CD14-positive monocyte (primary cell): ENCODE measurements at regions not wholly inside any gene's neighbourhood (a gene's known extent, or its start where the extent isn't known, plus 50 kb on each side); places are given as distances from the start of the nearest gene placed in this dataset.

Experiments
- DNase-seq, 3 donors: peaks; one replicate each; pipeline ENCODE4 v3.0.0-alpha.2; 2011 to 2022
- H2AFZ ChIP-seq: 2 replicates; pipeline ENCODE4 v1.6.0; 2012; ENCODE audit warnings: mild to moderate bottlenecking, low read depth, low read length, inconsistent platforms; ENCODE audit not compliant: insufficient read depth, poor library complexity, severe bottlenecking
- H3K27ac ChIP-seq, 2 donors: 1 replicate in 1 of 2; 2 replicates in 1 of 2; pipeline ENCODE4 v1.5.1; 2012 to 2013; ENCODE audit warnings: low read length in 2 of 2, control low read depth in 1 of 2, inconsistent platforms in 1 of 2, low read depth in 1 of 2, mild to moderate bottlenecking in 1 of 2
- H3K27me3 ChIP-seq, 2 donors: one replicate each; pipeline versions ENCODE4 v1.6.0 to v1.6.1; 2011 to 2013; ENCODE audit warnings: low read length in 2 of 2; ENCODE audit not compliant: control insufficient read depth in 2 of 2, insufficient read depth in 2 of 2
- H3K36me3 ChIP-seq, 2 donors: replicated peaks in 1 of 2; 1 replicate in 1 of 2; 2 replicates in 1 of 2; pipeline versions ENCODE4 v1.5.1 to v1.6.1; 2012 to 2013; ENCODE audit warnings: low read length in 2 of 2, control low read depth in 1 of 2, inconsistent platforms in 1 of 2, mild to moderate bottlenecking in 1 of 2; ENCODE audit not compliant: insufficient read depth in 2 of 2, control insufficient read depth in 1 of 2
- H3K4me1 ChIP-seq, 2 donors: 1 replicate in 1 of 2; 2 replicates in 1 of 2; pipeline versions ENCODE4 v1.5.1 to v1.6.1; 2012 to 2013; ENCODE audit warnings: low read length in 2 of 2, control low read depth in 1 of 2, inconsistent platforms in 1 of 2, mild to moderate bottlenecking in 1 of 2, moderate library complexity in 1 of 2; ENCODE audit not compliant: insufficient read depth in 2 of 2, control insufficient read depth in 1 of 2
- H3K4me2 ChIP-seq: replicated peaks from 2 replicates; pipeline ENCODE3; 2012; ENCODE audit warnings: low read length, moderate library complexity, mild to moderate bottlenecking; ENCODE audit not compliant: poor library complexity, severe bottlenecking; ENCODE audit errors: extremely low read depth
- H3K4me3 ChIP-seq, 3 experiments: fragments of 200-600 bp in 1 of 3; sonication (generic) in 1 of 3; replicated peaks in 1 of 3; 1 replicate in 2 of 3; 2 replicates in 1 of 3; pipeline ENCODE4 v1.5.1; 2011 to 2013; ENCODE audit warnings: low read length in 3 of 3, mild to moderate bottlenecking in 3 of 3, control low read depth in 2 of 3, low read depth in 2 of 3, inconsistent platforms in 1 of 3, moderate library complexity in 1 of 3
- H3K79me2 ChIP-seq: 2 replicates; pipeline ENCODE4 v1.6.0; 2012; ENCODE audit warnings: mild to moderate bottlenecking, control low read depth, inconsistent platforms, low read length, moderate library complexity; ENCODE audit not compliant: insufficient read depth
- H3K9ac ChIP-seq: 2 replicates; pipeline ENCODE4 v1.6.0; 2017; ENCODE audit warnings: low read length, mild to moderate bottlenecking; ENCODE audit not compliant: insufficient read depth, poor library complexity, severe bottlenecking
- H3K9me3 ChIP-seq, 2 donors: replicated peaks in 1 of 2; 1 replicate in 1 of 2; 2 replicates in 1 of 2; pipeline versions ENCODE4 v1.5.1 to v1.6.1; 2012 to 2013; ENCODE audit warnings: low read length in 2 of 2, control low read depth in 1 of 2; ENCODE audit not compliant: control insufficient read depth in 1 of 2, insufficient read depth in 1 of 2
- H4K20me1 ChIP-seq: 2 replicates; pipeline ENCODE4 v1.6.0; 2012; ENCODE audit warnings: mild to moderate bottlenecking, low read length, control low read depth, moderate library complexity; ENCODE audit not compliant: insufficient read depth
- H3K27ac Mint-ChIP-seq, 7 donors: one replicate each; pipeline ENCODE4 v1.8.0; 2020; ENCODE audit warnings: mild to moderate bottlenecking in 7 of 7, mixed read lengths in 7 of 7, moderate library complexity in 6 of 7, inconsistent platforms in 2 of 7
- H3K27me3 Mint-ChIP-seq, 3 donors: one replicate each; pipeline ENCODE4 v1.8.0; 2021 to 2022; ENCODE audit warnings: low read depth in 3 of 3, mild to moderate bottlenecking in 3 of 3, mixed read lengths in 3 of 3, moderate library complexity in 3 of 3, inconsistent platforms in 1 of 3
- H3K36me3 Mint-ChIP-seq, 2 donors: one replicate each; pipeline ENCODE4 v1.8.0; 2020; ENCODE audit warnings: mixed read lengths in 2 of 2, inconsistent platforms in 1 of 2, mild to moderate bottlenecking in 1 of 2
- H3K4me1 Mint-ChIP-seq: one replicate; pipeline ENCODE4 v1.8.0; 2020; ENCODE audit warnings: mild to moderate bottlenecking, mixed read lengths
- H3K4me3 Mint-ChIP-seq, 2 donors: one replicate each; pipeline ENCODE4 v1.8.0; 2020; ENCODE audit warnings: mild to moderate bottlenecking in 2 of 2, mixed read lengths in 2 of 2, moderate library complexity in 1 of 2
- H3K9me3 Mint-ChIP-seq, 7 donors: one replicate each; pipeline ENCODE4 v1.8.0; 2020 to 2022; ENCODE audit warnings: mixed read lengths in 7 of 7, mild to moderate bottlenecking in 6 of 7, moderate library complexity in 6 of 7, inconsistent platforms in 2 of 7
- CTCF ChIP-seq: fragments of 200-600 bp; IDR thresholded peaks from one replicate; pipeline ENCODE4 v1.8.0; 2022; ENCODE audit warnings: antibody characterized with exemption, mild to moderate bottlenecking
- WGBS: methylation state at CpG from one replicate; pipeline ENCODE4 v1.1.5; 2013; ENCODE audit warnings: missing lambda C conversion rate; ENCODE audit not compliant: insufficient coverage; 5-methylcytosine and 5-hydroxymethylcytosine counted together
- intact Hi-C, 2 donors: fragments of 100-400 bp; cut with micrococcal nuclease; formaldehyde crosslinking; loops; one replicate each; pipeline versions ENCODE4 v1.15.0 to v1.15.1; 2023

GRCh38 chr22:44381761-44382115 is 69.0 kb upstream of the SHISAL1 start:
- Histone ChIP-seq H4K20me1 (no peaks in the 10 kb centered on the region), H3K27me3 (peaks cover 0 to 2% of the 10 kb centered on the region in 2 donors), H3K36me3 (no peaks in the 10 kb centered on the region), H3K4me2 (no peak overlapping the region), H3K9ac (no peak overlapping the region), H3K79me2 (no peaks in the 10 kb centered on the region), H3K4me3 (no peak overlapping the region), H3K9me3 (peaks cover 4% of the 10 kb centered on the region in 2 donors), H3K4me1 (no peaks in the 10 kb centered on the region), H2AFZ (no peak overlapping the region), H3K27ac (no peak overlapping the region)
- no peak overlapping the region for H3K27ac Mint-ChIP-seq
- DNase-seq = no peak
- H3K4me1 Mint-ChIP-seq = no peaks in the 10 kb centered on the region
- no peak overlapping the region for H3K4me3 Mint-ChIP-seq
- intact Hi-C loops = no loop called here
- WGBS = 80% methylated on average over 2 of the region's 3 CpGs
- H3K9me3 Mint-ChIP-seq = peaks cover 2 to 10% (median 8%) of the 10 kb centered on the region in 7 donors
- H3K27me3 Mint-ChIP-seq = peaks cover 6 to 10% (median 7%) of the 10 kb centered on the region in 3 donors
- no peak for TF ChIP-seq CTCF
- H3K36me3 Mint-ChIP-seq = no peaks in the 10 kb centered on the region

GRCh38 chr22:44380756-44381486 is 68.2 kb upstream of the SHISAL1 start:
- H3K4me1 Mint-ChIP-seq = no peaks in the 10 kb centered on the region
- Histone ChIP-seq H3K27ac (no peak overlapping the region), H3K4me2 (no peak overlapping the region), H3K9me3 (peaks cover 4% of the 10 kb centered on the region in 2 donors), H3K36me3 (no peaks in the 10 kb centered on the region), H3K4me1 (no peaks in the 10 kb centered on the region), H3K79me2 (no peaks in the 10 kb centered on the region), H3K4me3 (no peak overlapping the region), H4K20me1 (no peaks in the 10 kb centered on the region), H3K27me3 (peaks cover 0 to 2% of the 10 kb centered on the region in 2 donors), H3K9ac (no peak overlapping the region), H2AFZ (no peak overlapping the region)
- H3K27ac Mint-ChIP-seq = no peak overlapping the region
- H3K36me3 Mint-ChIP-seq = no peaks in the 10 kb centered on the region
- no peak for DNase-seq
- WGBS = 73% methylated on average over 13 of the region's 15 CpGs
- H3K27me3 Mint-ChIP-seq = peaks cover 2 to 9% (median 4%) of the 10 kb centered on the region in 3 donors
- peaks cover 2 to 12% (median 10%) of the 10 kb centered on the region in 7 donors for H3K9me3 Mint-ChIP-seq
- no peak overlapping the region for H3K4me3 Mint-ChIP-seq
- intact Hi-C loops = no loop called here
- TF ChIP-seq CTCF = no peak
